ENCODE measurements at regions not wholly inside any gene's neighbourhood (a gene's known extent, or its start where the extent isn't known, plus 50 kb on each side); places are given as distances from the start of the nearest gene placed in this dataset.

DNA sequence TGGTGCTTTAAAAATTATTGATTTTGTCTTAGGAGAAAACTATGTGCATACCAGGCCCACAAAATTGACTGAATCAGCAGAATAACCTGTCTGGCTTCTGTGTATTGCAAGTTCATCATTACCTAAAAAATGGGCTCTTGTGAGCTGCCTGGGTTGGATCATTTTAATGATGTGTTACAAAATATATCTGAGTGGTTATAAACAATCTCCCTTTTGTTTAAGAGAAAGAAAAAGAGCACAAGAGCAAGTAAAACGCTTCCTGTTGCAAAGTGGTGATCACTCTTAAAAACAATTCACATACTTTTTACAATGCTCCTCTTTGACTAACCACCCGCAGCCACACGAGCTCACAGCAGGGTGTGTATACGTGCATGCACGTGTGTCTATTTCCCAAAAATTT lies 335.1 kb downstream of the HDGFL1 start:
- TF ChIP-seq, protein P1, sequence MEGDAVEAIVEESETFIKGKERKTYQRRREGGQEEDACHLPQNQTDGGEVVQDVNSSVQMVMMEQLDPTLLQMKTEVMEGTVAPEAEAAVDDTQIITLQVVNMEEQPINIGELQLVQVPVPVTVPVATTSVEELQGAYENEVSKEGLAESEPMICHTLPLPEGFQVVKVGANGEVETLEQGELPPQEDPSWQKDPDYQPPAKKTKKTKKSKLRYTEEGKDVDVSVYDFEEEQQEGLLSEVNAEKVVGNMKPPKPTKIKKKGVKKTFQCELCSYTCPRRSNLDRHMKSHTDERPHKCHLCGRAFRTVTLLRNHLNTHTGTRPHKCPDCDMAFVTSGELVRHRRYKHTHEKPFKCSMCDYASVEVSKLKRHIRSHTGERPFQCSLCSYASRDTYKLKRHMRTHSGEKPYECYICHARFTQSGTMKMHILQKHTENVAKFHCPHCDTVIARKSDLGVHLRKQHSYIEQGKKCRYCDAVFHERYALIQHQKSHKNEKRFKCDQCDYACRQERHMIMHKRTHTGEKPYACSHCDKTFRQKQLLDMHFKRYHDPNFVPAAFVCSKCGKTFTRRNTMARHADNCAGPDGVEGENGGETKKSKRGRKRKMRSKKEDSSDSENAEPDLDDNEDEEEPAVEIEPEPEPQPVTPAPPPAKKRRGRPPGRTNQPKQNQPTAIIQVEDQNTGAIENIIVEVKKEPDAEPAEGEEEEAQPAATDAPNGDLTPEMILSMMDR (IDR thresholded peaks at IDR 0.05 in 8 of 11, conservative IDR thresholded peaks at IDR 0.05 in 3 of 11), result no peak
- no peak for TF ChIP-seq POLR2A (IDR thresholded peaks at IDR 0.05)
